Activated CD4-positive, alpha-beta T cell treated with anti-CD3 and anti-CD28 coated beads for 36 hours (primary cell): ENCODE measurements at regions not wholly inside any gene's neighbourhood (a gene's known extent, or its start where the extent isn't known, plus 50 kb on each side); places are given as distances from the start of the nearest gene placed in this dataset.
"Not testable (repeated sequence)": the region's sequence is repeated elsewhere in the genome, so short reads cannot be mapped to it uniquely, and the experiment has no call there.

Experiments
- ATAC-seq: fragments of 200-7000 bp; cut with Tn5 transposase; one replicate; pipeline ENCODE4 v1.10.0; 2021; ENCODE audit warnings: mild to moderate bottlenecking, moderate library complexity
- CTCF ChIA-PET: fragments of 350-600 bp; sonication (Branson Sonifier 250); formaldehyde crosslinking; loops from one replicate; lab custom pipeline; 2021; ENCODE audit warnings: antibody characterized with exemption; lab: Charles Lee
- POLR2A ChIA-PET: fragments of 350-600 bp; sonication (Branson Sonifier 250); formaldehyde crosslinking; loops from one replicate; lab custom pipeline; 2021; ENCODE audit warnings: antibody characterized with exemption, inconsistent platforms; lab: Charles Lee
- DNase-seq: peaks from one replicate; pipeline ENCODE4 v3.0.0-alpha.2; 2020
- H3K27ac Mint-ChIP-seq: one replicate; pipeline ENCODE4 v1.8.0; 2021; ENCODE audit warnings: mixed read lengths
- H3K27me3 Mint-ChIP-seq: one replicate; pipeline ENCODE4 v1.8.0; 2021; ENCODE audit warnings: mixed read lengths
- H3K36me3 Mint-ChIP-seq: one replicate; pipeline ENCODE4 v1.8.0; 2021; ENCODE audit warnings: low read depth, mixed read lengths
- H3K4me1 Mint-ChIP-seq: one replicate; pipeline ENCODE4 v1.8.0; 2021; ENCODE audit warnings: mixed read lengths
- H3K4me3 Mint-ChIP-seq: one replicate; pipeline ENCODE4 v1.8.0; 2021; ENCODE audit warnings: mild to moderate bottlenecking, moderate library complexity, mixed read lengths
- H3K9me3 Mint-ChIP-seq: one replicate; pipeline ENCODE4 v1.8.0; 2021; ENCODE audit warnings: low read depth, mixed read lengths
- intact Hi-C, 2 experiments: fragments of 100-400 bp; cut with DNase I in 1 of 2; cut with micrococcal nuclease in 1 of 2; formaldehyde crosslinking; loops; one replicate each; pipeline versions ENCODE4 v1.14.2 to v1.15.1; 2022 to 2024; cut with DNase I, micrococcal nuclease

DNA sequence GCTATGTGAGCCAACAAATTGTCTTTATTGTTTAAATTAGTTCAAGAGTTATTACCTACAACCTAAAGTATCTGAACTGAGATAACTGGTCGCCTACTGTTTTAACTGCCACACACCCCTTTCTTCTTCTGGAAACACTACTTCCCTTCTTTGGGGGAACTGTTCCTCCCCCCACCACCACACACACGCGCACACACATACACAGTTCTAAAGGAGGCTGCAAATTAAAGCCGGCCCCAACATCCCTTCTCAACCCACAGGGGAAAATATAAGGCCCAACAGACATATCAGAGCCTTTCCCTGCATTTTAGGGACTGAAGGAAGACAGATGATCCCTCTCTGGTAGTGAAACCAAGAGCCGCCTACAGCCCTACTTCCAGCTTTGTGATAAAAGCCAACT is 348.0 kb upstream of the JARID2 start:
- POLR2A ChIA-PET: no interaction called here

DNA sequence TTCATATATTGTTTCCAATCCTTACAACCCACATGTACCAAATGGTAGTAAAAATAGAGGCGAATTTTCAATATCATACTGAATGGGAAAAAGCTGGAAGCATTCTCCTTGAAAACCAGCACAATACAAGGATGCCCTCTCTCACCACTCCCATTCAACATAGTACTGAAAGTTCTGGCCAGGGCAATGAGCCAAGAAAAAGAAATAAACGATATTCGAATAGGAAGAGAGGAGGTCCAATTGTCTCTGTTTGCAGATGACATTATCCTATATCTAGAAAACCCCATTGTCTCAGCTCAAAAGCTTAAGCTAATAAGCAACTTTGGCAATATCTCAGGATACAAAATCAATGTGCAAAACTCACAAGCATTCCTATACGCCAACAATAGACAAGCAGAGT is 346.4 kb upstream of the JARID2 start:
- CTCF ChIA-PET, H3K9me3 Mint-ChIP-seq, POLR2A ChIA-PET, intact Hi-C loops, ATAC-seq, H3K4me1 Mint-ChIP-seq, H3K27ac Mint-ChIP-seq, H3K36me3 Mint-ChIP-seq, H3K4me3 Mint-ChIP-seq, H3K27me3 Mint-ChIP-seq, DNase-seq: not testable (repeated sequence)

More for the DNA sequence above, 348.0 kb upstream of the JARID2 start:
- Mint-ChIP-seq H3K27ac (no peak overlapping the region), H3K4me3 (no peak overlapping the region), H3K9me3 (no peaks in the 10 kb centered on the region), H3K4me1 (peaks cover 2% of the 10 kb centered on the region), H3K36me3 (no peaks in the 10 kb centered on the region), H3K27me3 (no peaks in the 10 kb centered on the region)
- DNase-seq (no peak), ATAC-seq (no peak)
- intact Hi-C loops: no loop called here
- CTCF ChIA-PET: no interaction called here

DNA sequence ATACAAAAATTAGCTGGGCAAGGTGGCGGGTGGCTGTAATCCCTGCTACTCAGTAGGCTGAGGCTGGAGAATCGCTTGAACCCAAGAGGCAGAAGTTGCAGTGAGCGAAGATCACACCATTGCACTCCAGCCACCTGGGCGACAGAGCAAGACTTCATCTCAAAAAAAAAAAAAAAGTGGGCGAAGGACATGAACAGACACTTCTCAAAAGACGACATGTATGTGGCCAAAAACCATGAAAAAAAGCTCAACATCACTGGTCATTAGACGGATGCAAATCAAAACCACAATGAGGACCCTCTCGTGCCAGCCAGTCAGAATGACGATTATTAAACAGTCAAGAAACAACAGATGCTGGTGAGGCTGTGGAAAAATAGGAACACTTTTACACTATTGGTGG is 344.9 kb upstream of the JARID2 start:
- intact Hi-C loops: no loop called here
- H3K27me3 Mint-ChIP-seq: no peaks in the 10 kb centered on the region
- ATAC-seq (no peak), DNase-seq (no peak)
- H3K4me1 Mint-ChIP-seq: peaks cover 6% of the 10 kb centered on the region
- no peak overlapping the region for H3K4me3 Mint-ChIP-seq
- H3K9me3 Mint-ChIP-seq: no peaks in the 10 kb centered on the region
- ChIA-PET CTCF (interaction anchor here (0.7 kb wide), 1 partner anchor 88 kb away, joined by 3 read pairs; no protein-coding TSS in a partner anchor), POLR2A (no interaction called here)
- H3K27ac Mint-ChIP-seq: no peak overlapping the region
- H3K36me3 Mint-ChIP-seq: no peaks in the 10 kb centered on the region

DNA sequence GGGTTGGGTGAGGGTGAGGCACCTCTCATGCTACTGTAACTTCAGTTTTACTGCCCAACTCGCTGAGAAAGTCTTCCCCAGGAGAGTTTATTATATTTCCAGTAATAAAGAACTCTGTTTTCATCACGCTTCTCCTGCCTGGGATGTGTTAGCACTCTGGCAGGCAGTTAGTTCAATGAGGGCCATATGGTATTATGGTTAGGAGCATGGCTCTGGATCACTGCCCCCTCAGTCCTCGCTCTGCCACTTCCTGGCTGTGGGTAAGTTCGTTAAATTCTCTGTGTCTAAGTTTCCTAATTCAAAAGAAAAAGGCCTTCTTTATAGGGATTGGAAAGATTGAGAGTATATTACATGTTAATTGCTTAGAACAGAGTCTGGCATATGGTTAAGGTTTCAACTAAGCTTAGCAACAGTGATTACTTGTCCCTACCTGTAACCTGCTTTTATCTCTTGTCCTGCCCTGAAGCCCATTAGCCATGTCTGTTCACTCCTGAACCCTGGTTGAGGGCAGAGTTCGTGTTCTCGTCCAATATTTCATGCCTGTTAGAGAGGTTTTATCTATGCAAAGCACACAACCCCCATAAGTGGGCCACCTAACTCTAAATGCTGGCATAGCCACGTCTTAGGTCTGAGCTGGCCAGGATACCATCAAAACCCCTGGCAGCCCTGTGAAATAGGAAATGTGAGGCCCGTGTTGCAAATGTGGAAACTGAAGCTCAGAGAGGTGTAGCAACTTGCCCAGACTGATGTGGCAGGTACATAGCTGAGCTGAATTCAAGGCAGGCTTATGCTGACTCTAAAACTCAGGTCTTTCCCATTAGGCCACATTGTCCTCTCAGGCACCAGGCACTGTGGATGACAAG is 342.5 kb upstream of the JARID2 start:
- H3K4me1 Mint-ChIP-seq: peaks cover 3% of the 10 kb centered on the region
- CTCF ChIA-PET: interaction anchor here (0.8 to 1.2 kb wide), 2 partner anchors 10 to 17 kb away, joined by 3 read pairs; no protein-coding TSS in a partner anchor
- DNase-seq: no peak
- H3K9me3 Mint-ChIP-seq: no peaks in the 10 kb centered on the region
- no peak for ATAC-seq
- POLR2A ChIA-PET: no interaction called here
- H3K36me3 Mint-ChIP-seq: no peaks in the 10 kb centered on the region
- intact Hi-C loops: no loop called here
- H3K27ac Mint-ChIP-seq: peak overlapping the region; percentile 11
- no peaks in the 10 kb centered on the region for H3K27me3 Mint-ChIP-seq
- no peak overlapping the region for H3K4me3 Mint-ChIP-seq

DNA sequence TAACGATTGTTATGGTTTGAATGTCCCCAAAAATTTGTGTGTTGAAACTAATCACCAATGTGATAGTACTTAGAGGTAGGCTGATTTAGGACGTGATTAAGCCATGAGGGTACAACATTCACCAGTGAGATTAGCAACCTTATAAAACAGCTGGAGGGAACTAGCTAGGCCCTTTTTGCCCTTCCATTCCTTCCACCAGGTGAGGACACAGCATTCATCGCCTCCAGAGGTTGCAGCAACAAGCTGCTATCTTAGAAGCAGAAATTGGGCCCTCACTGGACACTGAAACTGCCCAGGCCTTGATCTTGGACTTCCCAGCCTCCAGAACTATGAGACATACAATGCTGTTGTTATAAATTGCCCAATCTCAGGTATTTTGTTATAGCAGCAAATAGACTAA is 340.7 kb upstream of the JARID2 start:
- H3K4me3 Mint-ChIP-seq: no peak overlapping the region
- DNase-seq: no peak
- ChIA-PET POLR2A (no interaction called here), CTCF (no interaction called here)
- H3K4me1 Mint-ChIP-seq: peaks cover 8% of the 10 kb centered on the region
- no peak overlapping the region for H3K27ac Mint-ChIP-seq
- no peaks in the 10 kb centered on the region for H3K36me3 Mint-ChIP-seq
- intact Hi-C loops: no loop called here
- H3K9me3 Mint-ChIP-seq: no peaks in the 10 kb centered on the region
- no peak for ATAC-seq
- no peaks in the 10 kb centered on the region for H3K27me3 Mint-ChIP-seq

DNA sequence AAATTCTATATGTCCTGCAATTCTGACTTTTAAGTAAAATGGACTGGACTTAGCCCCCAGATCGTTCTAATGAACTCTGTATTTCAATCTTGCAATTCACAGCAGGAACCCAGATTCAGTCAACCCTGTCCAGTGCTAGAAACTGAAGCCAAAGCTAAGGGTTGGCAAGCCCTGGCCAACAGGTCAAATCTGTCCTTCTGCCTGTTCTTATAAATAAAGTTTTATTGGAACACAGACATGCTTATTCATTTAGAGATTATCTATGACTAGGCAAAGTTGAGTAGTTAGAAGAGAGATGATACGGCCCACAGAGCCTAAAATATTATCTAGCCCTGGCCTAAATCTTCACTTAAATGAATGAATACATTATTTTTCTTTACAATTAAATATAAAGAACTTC is 339.2 kb upstream of the JARID2 start:
- ATAC-seq (no peak), DNase-seq (no peak)
- ChIA-PET CTCF (no interaction called here), POLR2A (no interaction called here)
- Mint-ChIP-seq H3K27ac (no peak overlapping the region), H3K36me3 (peaks cover 5% of the 10 kb centered on the region), H3K4me3 (no peak overlapping the region), H3K9me3 (no peaks in the 10 kb centered on the region), H3K27me3 (no peaks in the 10 kb centered on the region), H3K4me1 (peaks cover 22% of the 10 kb centered on the region)
- intact Hi-C loops: no loop called here

DNA sequence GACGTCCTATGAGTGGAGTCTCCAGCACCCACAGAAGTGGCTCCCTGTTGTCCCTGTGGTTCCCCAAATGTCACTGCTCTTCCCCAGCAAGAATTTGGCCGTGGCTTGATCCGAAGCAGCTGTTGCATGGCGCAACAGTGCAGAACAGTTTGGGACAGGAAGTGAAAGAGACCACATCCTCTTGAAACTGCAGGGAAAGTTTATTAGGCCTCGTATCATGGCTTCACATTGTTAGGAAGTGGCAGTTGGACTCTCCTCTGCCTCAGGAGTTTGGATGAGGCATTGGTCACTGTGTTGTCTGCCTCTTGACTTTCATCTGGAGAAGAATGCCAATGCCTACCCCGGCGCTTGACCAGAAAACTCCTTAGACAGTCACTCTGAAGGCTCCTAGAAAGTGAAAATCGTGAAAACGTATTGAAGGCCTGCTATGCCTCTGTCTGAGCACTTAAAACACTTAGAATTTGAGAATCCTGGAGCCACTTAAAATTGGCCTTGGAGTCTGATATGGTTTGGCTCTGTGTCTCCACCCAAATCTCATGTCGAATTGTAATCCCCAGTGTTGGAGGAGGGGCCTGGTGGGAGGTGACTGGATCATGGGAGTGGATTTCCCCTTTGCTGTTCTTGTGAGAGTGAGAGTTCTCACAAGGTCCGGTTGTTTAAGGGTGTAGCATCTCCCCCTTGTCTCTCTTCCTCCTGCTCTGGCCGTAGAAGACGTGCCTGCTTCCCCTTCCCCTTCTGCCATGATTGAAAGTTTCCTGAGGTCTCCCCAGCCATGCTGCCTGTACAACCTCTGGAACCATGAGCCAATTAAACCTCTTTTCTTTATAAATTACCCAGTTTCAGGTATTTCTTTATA is 334.9 kb upstream of the JARID2 start:
- DNase-seq (peak; percentile 28), ATAC-seq (peak; percentile 80)
- peaks cover 23% of the 10 kb centered on the region for H3K4me1 Mint-ChIP-seq
- H3K4me3 Mint-ChIP-seq: no peak overlapping the region
- ChIA-PET POLR2A (no interaction called here), CTCF (no interaction called here)
- H3K9me3 Mint-ChIP-seq: no peaks in the 10 kb centered on the region
- H3K27ac Mint-ChIP-seq: peak overlapping the region; percentile 83
- H3K36me3 Mint-ChIP-seq: peaks cover 5% of the 10 kb centered on the region
- H3K27me3 Mint-ChIP-seq: no peaks in the 10 kb centered on the region
- intact Hi-C loops: no loop called here

DNA sequence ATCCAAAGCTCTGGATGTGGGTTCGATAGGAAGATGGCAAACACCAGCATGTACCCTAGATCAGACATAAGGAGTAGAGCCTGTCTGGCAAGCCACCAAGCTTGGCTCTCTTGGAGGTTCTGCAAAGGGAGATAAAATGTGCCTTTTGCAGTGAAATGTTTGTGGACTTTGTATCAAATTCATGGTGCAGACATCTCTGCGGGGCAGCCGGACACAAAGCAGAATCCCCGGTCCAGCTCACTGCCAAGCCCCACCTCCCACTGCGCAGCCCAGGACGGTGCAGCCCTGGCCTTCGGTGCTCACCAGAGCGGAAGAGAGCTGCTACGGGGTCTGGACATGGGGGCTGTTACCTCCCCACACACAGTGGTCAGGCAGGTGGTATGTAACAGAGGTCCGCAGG is 333.6 kb upstream of the JARID2 start:
- Mint-ChIP-seq H3K4me3 (no peak overlapping the region), H3K9me3 (no peaks in the 10 kb centered on the region), H3K27ac (no peak overlapping the region), H3K27me3 (no peaks in the 10 kb centered on the region), H3K36me3 (peaks cover 5% of the 10 kb centered on the region), H3K4me1 (peaks cover 23% of the 10 kb centered on the region)
- POLR2A ChIA-PET: no interaction called here
- CTCF ChIA-PET: interaction anchor here (0.6 kb wide), 1 partner anchor 37 kb away, joined by 3 read pairs; no protein-coding TSS in a partner anchor
- DNase-seq: no peak
- no peak for ATAC-seq
- intact Hi-C loops: no loop called here

DNA sequence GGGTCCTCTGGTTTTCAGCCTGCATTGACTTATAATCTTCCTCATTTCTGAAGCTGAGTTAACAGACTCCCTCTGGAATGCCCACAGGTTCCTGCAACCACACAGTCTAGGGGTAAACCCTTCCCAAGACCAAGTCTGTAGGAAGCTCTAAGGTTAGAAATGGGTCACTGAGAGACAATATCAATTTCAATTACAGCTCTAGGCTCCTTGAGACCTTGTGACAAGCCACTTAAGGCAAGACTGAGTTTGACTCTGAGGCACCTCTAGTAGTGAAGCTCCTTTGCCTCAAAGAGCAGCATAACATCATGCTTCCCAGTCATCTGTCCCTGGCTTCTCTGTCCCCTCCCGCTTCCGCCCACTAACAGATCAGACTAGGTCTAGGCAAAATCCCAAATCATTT is 333.2 kb upstream of the JARID2 start:
- ATAC-seq: no peak
- Mint-ChIP-seq H3K36me3 (peaks cover 5% of the 10 kb centered on the region), H3K27me3 (no peaks in the 10 kb centered on the region), H3K9me3 (no peaks in the 10 kb centered on the region), H3K4me1 (peaks cover 23% of the 10 kb centered on the region), H3K27ac (no peak overlapping the region), H3K4me3 (no peak overlapping the region)
- ChIA-PET CTCF (interaction anchor here (0.6 to 1.0 kb wide), 2 partner anchors 9 to 36 kb away, joined by 3 read pairs; no protein-coding TSS in a partner anchor), POLR2A (no interaction called here)
- DNase-seq: no peak
- intact Hi-C loops: no loop called here

DNA sequence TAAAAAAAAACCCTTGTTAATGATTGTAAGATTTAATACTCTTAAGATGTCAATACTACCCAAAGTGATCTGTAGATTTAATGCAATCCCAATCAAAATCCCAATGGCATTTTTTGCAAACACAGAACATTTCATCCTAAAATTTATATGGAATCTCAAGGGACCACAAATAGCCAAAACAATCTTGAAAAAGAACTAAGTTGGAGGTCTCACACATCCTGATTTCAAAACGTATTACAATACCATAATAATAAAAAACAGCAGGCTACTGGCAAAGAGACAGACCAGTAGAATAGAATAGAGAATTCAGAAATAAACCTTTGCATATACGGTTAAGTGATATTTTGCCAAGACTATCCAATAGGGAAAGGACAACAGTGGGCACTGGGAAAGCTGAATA is 331.9 kb upstream of the JARID2 start:
- intact Hi-C loops: no loop called here
- CTCF ChIA-PET: no interaction called here
- no peak overlapping the region for H3K4me3 Mint-ChIP-seq

DNA sequence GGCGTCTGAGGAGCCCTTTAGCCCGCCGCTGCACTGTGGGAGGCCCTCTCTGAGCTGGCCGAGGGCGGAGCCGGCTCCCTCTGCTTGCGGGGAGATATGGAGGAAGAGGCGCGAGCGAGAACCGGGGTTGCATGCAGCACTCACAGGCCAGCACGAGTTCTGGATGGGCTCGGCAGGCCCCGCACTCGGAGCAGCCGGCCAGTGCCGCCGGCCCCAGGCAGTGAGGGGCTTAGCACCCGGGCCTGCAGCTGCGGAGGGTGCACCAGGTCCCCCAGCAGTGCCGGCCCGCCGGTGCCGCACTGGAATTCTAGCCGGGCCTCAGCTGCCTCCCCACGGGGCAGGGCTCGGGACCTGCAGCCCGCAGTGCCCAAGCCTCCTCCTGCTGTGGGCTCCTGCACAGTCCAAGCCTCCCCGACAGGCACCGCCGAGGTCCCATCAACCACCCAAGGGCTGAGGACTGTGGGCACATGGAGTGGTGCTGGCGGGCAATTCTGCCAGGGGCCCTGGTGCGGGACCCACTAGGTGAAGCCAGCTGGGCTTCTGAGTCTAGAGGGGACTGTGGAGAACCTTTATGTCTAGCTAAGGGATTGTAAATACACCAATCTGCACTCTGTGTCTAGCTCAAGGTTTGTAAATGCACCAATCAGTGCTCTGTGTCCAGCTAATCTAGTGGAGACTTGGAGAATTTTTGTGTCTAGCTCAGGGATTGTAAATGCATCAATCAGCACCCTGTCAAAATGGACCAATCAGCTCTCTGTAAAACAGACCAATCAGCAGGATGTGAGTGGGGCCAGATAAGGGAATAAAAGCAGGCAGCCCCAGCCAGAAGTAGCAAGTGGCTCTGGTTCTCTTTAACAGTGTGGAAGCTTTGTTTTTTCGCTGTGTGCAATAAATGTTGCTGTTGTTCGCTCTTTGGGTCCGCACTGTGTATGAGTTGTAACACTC is 329.7 kb upstream of the JARID2 start:
- ATAC-seq (no peak), DNase-seq (no peak)
- ChIA-PET CTCF (no interaction called here), POLR2A (interaction anchor here (0.7 kb wide), 1 partner anchor 385 kb away, joined by 3 read pairs; no protein-coding TSS in a partner anchor)
- H3K36me3 Mint-ChIP-seq: peaks cover 3% of the 10 kb centered on the region
- intact Hi-C loops: no loop called here
- peaks cover 9% of the 10 kb centered on the region for H3K4me1 Mint-ChIP-seq
- H3K27me3 Mint-ChIP-seq: no peaks in the 10 kb centered on the region
- H3K9me3 Mint-ChIP-seq: no peaks in the 10 kb centered on the region
- H3K27ac Mint-ChIP-seq: no peak overlapping the region
- H3K4me3 Mint-ChIP-seq: no peak overlapping the region

More for the DNA sequence above, 331.9 kb upstream of the JARID2 start:
- H3K27ac Mint-ChIP-seq: no peak overlapping the region
- H3K36me3 Mint-ChIP-seq: peaks cover 5% of the 10 kb centered on the region
- ATAC-seq (no peak), DNase-seq (no peak)
- no peaks in the 10 kb centered on the region for H3K27me3 Mint-ChIP-seq
- POLR2A ChIA-PET: no interaction called here
- no peaks in the 10 kb centered on the region for H3K9me3 Mint-ChIP-seq
- peaks cover 23% of the 10 kb centered on the region for H3K4me1 Mint-ChIP-seq
